Glomerular endothelial cell (primary cell): ENCODE measurements at regions not wholly inside any gene's neighbourhood (a gene's known extent, or its start where the extent isn't known, plus 50 kb on each side); places are given as distances from the start of the nearest gene placed in this dataset.

Experiments
- DNase-seq: peaks from one replicate; pipeline ENCODE4 v3.0.0-alpha.2; 2011; ENCODE audit warnings: low read depth, low spot score; ENCODE audit errors: extremely low read depth

GRCh38 chr2:215668378-215668775 lies 232.5 kb upstream of the FN1 start:
- DNase-seq = no peak

- DNase-seq = no peak
Observed at GRCh38 chr2:215667585-215668377, 231.9 kb upstream of the FN1 start.

GRCh38 chr2:215664847-215665525 lies 229.1 kb upstream of the FN1 start:
- DNase-seq = peak; percentile 36

DNA sequence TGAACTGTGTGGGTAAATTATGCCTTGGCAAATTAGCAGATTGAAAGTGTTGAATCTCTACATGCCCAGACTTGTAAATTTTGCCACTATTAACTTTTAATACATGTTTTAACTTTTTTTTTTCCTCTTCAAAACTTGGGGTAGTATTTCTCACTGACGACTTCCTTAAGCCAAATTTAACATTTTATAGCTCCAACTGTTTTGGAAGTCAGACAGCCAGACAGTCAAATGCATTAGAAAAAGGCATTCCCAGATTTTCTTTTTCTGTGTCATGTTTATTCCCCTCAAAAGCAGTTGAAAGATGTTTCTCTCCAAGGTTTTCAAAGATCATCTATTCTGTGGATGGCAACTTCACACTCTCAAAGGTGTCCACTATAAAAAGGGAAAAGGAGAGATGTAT lies 226.8 kb upstream of the FN1 start:
- DNase-seq = no peak

DNA sequence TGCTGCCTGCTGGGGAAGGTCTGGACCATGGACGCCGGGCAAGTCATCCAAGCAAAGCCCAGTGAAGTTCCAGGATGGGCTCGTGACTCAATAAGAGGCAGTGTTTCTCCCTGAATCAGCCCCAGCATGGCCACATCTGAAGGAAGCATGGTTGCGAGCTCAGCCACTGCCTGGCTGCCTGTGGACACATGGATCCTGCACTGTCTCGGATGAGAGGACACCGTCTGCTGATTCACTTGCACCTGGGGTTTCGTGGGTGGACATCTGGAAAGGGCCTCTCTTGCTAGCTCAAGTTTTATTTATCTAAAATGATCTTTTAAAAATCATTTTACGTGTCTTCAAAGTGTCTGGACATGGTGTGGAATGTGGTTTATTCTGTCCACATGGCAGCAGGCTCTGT lies 224.8 kb upstream of the FN1 start:
- DNase-seq = no peak

DNA sequence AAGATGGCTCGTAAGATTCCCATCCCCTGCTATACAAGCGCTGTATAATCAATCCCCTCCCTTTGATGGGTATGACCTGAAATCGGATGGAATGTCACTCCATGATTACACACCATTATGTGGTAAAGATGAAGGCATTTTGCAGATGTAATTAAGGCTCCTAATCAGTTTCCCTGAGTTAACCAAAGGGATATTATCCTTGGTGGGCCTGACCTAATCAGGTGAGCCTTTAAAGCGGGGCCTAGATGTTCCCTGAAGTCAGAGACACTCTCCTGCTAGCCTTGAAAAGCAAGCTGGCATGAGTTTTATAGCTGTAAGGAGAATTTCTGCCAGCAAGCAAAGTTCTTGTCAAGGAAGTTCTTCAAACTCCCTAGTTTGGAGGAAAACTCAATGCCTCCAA lies 223.8 kb upstream of the FN1 start:
- DNase-seq = no peak

DNA sequence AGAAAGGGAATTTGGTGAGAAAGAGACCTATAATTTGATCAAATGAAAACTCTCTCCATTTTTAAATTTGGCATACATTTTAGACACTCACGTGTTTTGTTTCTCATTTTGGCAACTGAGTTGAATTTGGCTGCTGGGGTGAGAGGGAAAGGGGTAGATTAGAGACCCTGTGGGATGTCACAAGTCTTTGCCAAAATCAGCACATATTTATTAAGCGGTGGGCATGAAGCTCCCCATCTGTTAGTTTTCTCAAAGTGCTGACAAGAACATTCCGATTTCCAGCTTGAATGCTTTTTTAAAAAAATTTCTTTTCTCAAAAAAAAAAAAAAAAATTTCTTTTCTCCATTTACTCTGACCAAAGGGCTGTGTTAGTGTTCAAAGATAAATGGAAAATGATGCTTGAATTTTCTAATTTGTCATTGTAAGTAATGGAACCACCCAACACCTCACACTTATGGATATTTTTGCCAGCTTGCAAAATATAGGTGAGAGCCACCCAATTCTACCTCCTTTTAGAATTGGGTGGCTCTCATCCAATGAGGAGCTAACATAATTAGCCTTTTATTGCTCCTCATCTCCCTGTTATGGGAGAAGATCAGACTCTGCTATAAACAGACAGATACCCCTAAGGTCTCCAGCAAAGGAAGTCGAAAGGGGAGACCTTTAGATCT lies 222.9 kb upstream of the FN1 start:
- no peak for DNase-seq

- peak; percentile 65 for DNase-seq
Observed at GRCh38 chr2:215657844-215658243, 222.0 kb upstream of the FN1 start.

GRCh38 chr2:215654148-215654819 lies 218.4 kb upstream of the FN1 start:
- DNase-seq = no peak

DNA sequence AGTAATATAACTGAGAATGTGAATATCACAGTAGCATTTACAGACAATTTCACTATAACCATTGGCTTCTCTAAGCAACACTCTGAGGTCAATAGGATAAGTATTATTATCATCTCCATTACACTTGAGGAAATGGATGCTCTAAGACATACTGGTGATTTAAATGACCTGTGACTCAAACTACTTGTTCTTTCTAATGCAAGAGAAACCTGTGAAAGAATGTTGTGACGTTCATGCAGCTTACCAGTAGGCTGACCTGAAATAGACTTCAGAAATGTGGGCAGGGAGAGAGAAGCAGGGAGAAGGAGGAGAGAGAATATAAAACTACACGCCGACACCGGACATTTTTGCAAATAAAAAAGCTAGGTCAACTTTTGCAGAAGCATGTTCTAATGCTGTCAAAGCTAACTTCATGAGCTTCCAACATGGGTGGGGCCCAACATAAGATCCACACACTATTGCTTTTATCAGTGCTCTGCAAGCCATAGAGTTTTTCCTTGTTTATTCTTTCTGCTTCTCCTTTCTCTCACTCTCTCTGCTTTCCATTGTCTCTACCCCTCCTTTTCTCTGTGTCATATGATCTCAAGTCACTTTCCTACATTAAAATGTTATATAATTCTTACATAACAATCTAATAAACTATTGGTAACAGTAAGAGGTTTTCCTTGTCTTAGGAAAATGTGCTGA lies 217.6 kb upstream of the FN1 start:
- no peak for DNase-seq

- no peak for DNase-seq
Observed at GRCh38 chr2:215652388-215652787, 216.5 kb upstream of the FN1 start.

DNA sequence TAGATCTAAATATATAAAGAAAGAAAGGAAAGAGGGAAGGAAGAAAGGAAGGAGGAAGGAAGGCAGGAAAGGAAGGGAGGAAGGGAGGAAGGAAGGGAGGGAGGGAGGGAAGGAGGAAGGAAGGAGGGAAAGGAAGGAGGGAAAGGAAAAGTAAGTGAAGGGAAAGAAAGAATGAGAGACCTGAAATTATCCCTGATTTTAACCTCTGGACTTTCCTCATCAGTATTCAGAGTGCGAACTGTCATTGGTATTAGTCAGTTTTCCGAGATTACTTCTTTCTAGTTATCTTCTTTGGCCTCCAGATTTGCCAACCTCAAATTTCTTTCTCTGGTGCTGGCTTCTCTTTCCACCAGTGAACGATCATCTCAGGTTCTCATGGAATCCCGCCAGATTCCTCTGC lies 215.5 kb upstream of the FN1 start:
- DNase-seq = no peak

DNA sequence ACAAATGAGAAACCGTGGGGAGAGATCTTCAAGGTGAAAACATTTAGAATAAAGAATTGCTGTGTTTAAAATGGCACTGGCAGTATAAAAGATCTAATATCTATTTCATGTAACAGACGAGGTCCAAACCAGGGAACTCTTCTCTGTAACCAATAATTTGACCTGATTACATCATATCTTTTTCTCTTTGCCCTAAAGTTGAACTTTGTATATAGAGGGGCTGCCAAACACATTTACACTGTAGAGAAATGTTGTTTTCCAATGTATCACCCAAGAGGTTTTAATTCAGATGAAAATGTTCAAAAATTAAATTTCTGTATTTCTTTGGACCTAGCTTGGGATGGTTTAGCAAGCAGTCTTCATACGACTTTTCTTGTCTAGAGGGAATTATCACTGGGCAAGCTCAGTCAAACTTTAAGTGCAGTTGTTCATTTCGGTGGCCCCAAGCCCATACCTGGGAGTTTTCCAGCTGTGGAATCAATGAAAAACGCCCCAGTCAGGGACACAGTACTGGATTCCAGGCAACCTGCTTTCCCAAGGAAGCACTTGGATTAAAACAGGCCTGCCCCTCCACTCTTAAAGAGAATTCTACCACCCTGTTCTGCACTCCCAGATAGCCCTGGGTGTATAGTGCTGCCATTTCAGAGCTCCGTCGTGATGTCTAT lies 208.5 kb upstream of the FN1 start:
- no peak for DNase-seq

DNA sequence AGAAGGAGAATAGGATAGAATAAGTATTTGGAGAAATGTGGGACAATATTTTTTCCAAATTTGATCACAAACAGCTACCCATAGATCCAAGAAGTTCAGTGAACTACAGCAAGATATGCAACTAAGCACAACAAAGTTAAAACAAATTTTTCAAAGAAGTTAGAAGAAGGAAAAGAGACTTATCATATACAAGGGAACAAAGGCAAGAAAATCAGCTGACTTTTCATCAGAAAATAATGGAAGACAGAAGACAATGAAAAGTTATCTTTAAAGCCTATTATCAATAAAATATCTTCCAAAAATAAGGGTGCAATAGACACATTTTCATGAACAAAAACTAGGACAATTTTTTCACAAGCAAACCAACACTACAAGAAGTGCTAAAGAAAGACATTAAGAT lies 202.8 kb upstream of the FN1 start:
- no peak for DNase-seq

DNA sequence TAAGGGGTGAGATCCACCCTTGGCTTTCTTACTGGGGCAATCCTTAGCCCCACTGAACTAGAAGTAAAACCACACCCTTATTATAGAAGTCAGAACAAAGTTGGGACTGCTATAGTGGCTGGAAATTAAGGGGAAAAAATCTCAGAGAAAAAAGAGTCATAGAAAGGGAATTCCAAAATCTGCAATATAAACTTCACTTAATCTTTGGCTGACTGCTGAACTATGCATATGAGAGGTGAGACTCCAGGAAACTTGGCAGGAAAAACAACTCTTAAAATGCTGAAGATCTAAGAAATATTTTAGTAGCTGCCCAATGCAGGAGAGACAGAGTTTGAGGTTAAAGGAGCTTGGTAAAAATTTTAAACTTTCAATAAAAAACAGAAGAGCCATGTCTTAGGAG lies 201.8 kb upstream of the FN1 start:
- DNase-seq = no peak

DNA sequence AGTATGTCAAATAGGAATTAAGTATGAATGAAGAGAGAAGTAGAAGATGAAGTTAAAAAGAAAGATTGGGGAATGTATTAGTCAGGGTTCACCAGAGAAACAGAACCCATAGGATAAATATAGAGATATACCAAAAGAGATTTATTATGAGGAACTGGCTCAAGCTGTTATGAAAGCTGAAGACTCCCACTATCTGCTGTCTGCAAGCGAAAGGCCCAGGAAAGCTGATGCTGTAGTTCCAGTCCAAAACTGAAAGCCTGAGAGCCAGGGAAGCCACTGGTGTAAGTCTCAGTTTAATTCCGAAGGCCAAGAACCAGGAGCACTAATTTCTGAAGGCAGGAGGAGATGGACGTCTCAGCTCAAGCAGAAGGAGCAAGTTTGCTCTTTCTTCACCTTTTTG lies 200.9 kb upstream of the FN1 start:
- no peak for DNase-seq

- DNase-seq = no peak
Observed at GRCh38 chr2:215635788-215636139, 199.9 kb upstream of the FN1 start.

GRCh38 chr2:215635071-215635787 lies 199.4 kb upstream of the FN1 start:
- no peak for DNase-seq

- no peak for DNase-seq
Observed at GRCh38 chr2:215633360-215633759, 197.5 kb upstream of the FN1 start.

- no peak for DNase-seq
Observed at GRCh38 chr2:215631696-215632095, 195.8 kb upstream of the FN1 start.
